ENCODE measurements at regions not wholly inside any gene's neighbourhood (a gene's known extent, or its start where the extent isn't known, plus 50 kb on each side); places are given as distances from the start of the nearest gene placed in this dataset.

GRCh38 chr5:67575087-67575486 is 378.5 kb upstream of the CD180 start:
- no peaks in the 10 kb centered on the region; the same call in 1 of the 2 replicates for H3K4me1 ChIP-seq (ENCODE audit: insufficient read depth, low read length)
- Mint-ChIP-seq H3K9me3 (no peaks in the 10 kb centered on the region; a peak in 1 of 5 replicates), H3K4me1 (peaks cover 4 to 8% of the 10 kb centered on the region in 2 experiments), H3K27me3 (ENCODE audit: low read depth) (no peaks in the 10 kb centered on the region), H3K36me3 (ENCODE audit: insufficient read depth in 1 of 3, low read depth in 3 of 3) (no peaks in the 10 kb centered on the region), H3K4me3 (no peak overlapping the region), H3K27ac (no peak overlapping the region)
- no peaks in the 10 kb centered on the region for H3K27me3 ChIP-seq (ENCODE audit: insufficient read depth, low read length)
- H3K9me3 ChIP-seq (ENCODE audit: control insufficient read depth, low read depth, low read length) = no peaks in the 10 kb centered on the region
- H3K14ac ChIP-seq (ENCODE audit: insufficient read depth, low read length) = no peak overlapping the region
- no peak overlapping the region for H2BK20ac ChIP-seq (ENCODE audit: low read depth, low read length, poor library complexity, severe bottlenecking)
- no peaks in the 10 kb centered on the region for H3K23me2 ChIP-seq (ENCODE audit: insufficient read length, low read depth, low read length, poor library complexity, severe bottlenecking)
- H2AK5ac ChIP-seq (ENCODE audit: insufficient read length, low read length) = no peak overlapping the region
- no peaks in the 10 kb centered on the region for H3K79me2 ChIP-seq (ENCODE audit: insufficient read depth, low read length)
- H2BK120ac ChIP-seq (ENCODE audit: low read depth, low read length, poor library complexity, severe bottlenecking) = no peak overlapping the region
- no peak overlapping the region for H4K5ac ChIP-seq (ENCODE audit: insufficient read length, low read depth, low read length)
- no peak overlapping the region for H2BK12ac ChIP-seq (ENCODE audit: insufficient read length, low read depth, low read length)
- no peak overlapping the region for H2BK5ac ChIP-seq (ENCODE audit: insufficient read length, low read length)
- H2BK15ac ChIP-seq (ENCODE audit: low read depth, low read length) = no peak overlapping the region
- no peak overlapping the region for H2AFZ ChIP-seq (ENCODE audit: low read length)
- no CpG with 5 or more reads among the region's 1 CpG for WGBS (ENCODE audit: extremely low coverage, insufficient read length, low lambda C conversion rate)
- H4K20me1 ChIP-seq (ENCODE audit: control insufficient read depth, insufficient read depth, insufficient read length) = no peaks in the 10 kb centered on the region
- H3K23ac ChIP-seq (ENCODE audit: insufficient read length, low read depth, low read length) = no peak overlapping the region
- DNase-seq = no peak
- no peak overlapping the region for H3K4ac ChIP-seq (ENCODE audit: low read depth, low read length)
- H3K27ac ChIP-seq (ENCODE audit: insufficient read length, low read depth, low read length) = no peak overlapping the region
- H3K18ac ChIP-seq (ENCODE audit: insufficient read length, low read depth, low read length) = no peak overlapping the region
- no peak for TF ChIP-seq CTCF (conservative IDR thresholded peaks at IDR 0.05)
- no peak overlapping the region for H4K91ac ChIP-seq (ENCODE audit: insufficient read length, low read depth, low read length)
- no peak overlapping the region for H3K9ac ChIP-seq (ENCODE audit: extremely low read depth, insufficient read length, low read length)
- no peaks in the 10 kb centered on the region for H3K79me1 ChIP-seq (ENCODE audit: insufficient read depth, low read depth, low read length, poor library complexity, severe bottlenecking)
- H3K56ac ChIP-seq (ENCODE audit: insufficient read length, low read depth, low read length) = no peak overlapping the region
- H3K4me2 ChIP-seq (ENCODE audit: insufficient read depth, insufficient read length, low read length) = no peak overlapping the region
- no peak overlapping the region for H4K8ac ChIP-seq (replicated peaks; ENCODE audit: insufficient read length, low read depth, low read length)
- no peak overlapping the region for H3T11ph ChIP-seq (ENCODE audit: low read length)
